ENCODE measurements at regions not wholly inside any gene's neighbourhood (a gene's known extent, or its start where the extent isn't known, plus 50 kb on each side); places are given as distances from the start of the nearest gene placed in this dataset.

DNA sequence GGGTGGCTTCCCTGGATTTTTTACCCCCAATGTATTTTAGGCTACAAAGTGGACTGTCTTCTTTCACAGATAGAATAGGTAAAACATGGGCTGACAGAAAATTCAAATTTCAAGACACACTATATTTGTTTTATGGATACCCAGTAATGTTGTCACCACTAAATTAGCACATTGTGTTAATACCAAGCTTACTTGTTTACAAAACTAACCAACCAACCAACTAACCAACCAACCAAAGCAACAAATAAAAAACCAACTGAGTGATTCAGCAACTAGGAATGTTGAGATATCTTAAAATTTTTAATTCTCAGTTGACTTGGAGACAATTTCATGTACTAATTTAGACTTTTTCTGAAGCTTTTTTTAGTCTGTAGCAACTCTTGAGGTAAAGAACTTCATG lies 69.3 kb upstream of the CTSC start:
- Mint-ChIP-seq H3K27me3 (ENCODE audit: unreplicated experiment) (peaks cover 1% of the 10 kb centered on the region), H3K36me3 (ENCODE audit: low read depth, unreplicated experiment) (no peaks in the 10 kb centered on the region), H3K4me1 (ENCODE audit: unreplicated experiment) (peaks cover 47% of the 10 kb centered on the region), H3K27ac (ENCODE audit: unreplicated experiment) (no peak overlapping the region), H3K9me3 (ENCODE audit: unreplicated experiment) (no peaks in the 10 kb centered on the region), H3K4me3 (ENCODE audit: unreplicated experiment) (no peak overlapping the region)
- no peak for DNase-seq (ENCODE audit: low spot score)
- TF ChIP-seq, protein P1, sequence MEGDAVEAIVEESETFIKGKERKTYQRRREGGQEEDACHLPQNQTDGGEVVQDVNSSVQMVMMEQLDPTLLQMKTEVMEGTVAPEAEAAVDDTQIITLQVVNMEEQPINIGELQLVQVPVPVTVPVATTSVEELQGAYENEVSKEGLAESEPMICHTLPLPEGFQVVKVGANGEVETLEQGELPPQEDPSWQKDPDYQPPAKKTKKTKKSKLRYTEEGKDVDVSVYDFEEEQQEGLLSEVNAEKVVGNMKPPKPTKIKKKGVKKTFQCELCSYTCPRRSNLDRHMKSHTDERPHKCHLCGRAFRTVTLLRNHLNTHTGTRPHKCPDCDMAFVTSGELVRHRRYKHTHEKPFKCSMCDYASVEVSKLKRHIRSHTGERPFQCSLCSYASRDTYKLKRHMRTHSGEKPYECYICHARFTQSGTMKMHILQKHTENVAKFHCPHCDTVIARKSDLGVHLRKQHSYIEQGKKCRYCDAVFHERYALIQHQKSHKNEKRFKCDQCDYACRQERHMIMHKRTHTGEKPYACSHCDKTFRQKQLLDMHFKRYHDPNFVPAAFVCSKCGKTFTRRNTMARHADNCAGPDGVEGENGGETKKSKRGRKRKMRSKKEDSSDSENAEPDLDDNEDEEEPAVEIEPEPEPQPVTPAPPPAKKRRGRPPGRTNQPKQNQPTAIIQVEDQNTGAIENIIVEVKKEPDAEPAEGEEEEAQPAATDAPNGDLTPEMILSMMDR (IDR thresholded peaks at IDR 0.05; ENCODE audit: unreplicated experiment), result no peak

DNA sequence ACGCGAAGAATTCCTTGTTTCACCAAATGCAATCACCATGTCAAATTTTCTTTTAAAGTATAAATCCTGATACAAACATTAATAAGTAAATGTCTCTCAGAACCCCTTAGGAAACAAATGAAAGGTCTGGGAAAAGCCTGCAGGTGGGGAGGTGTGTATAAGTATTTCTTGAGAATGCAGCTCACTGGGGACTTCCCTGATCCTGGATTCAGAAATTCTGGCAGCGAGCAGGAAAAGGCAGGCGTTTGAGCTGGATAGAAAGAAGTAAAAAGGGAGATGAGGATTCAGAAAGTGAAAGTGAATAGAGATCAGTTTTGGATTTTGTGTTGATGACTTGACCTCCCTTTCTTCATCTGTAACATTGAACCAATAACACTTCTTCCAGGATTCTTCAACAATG lies 68.3 kb upstream of the CTSC start:
- TF ChIP-seq, protein P1 (IDR thresholded peaks at IDR 0.05; ENCODE audit: unreplicated experiment), result no peak
- Mint-ChIP-seq H3K4me3 (ENCODE audit: unreplicated experiment) (no peak overlapping the region), H3K27ac (ENCODE audit: unreplicated experiment) (peak overlapping the region; percentile 25), H3K36me3 (ENCODE audit: low read depth, unreplicated experiment) (no peaks in the 10 kb centered on the region), H3K4me1 (ENCODE audit: unreplicated experiment) (peaks cover 51% of the 10 kb centered on the region), H3K27me3 (ENCODE audit: unreplicated experiment) (peaks cover 1% of the 10 kb centered on the region), H3K9me3 (ENCODE audit: unreplicated experiment) (no peaks in the 10 kb centered on the region)
- no peak for DNase-seq (ENCODE audit: low spot score)

DNA sequence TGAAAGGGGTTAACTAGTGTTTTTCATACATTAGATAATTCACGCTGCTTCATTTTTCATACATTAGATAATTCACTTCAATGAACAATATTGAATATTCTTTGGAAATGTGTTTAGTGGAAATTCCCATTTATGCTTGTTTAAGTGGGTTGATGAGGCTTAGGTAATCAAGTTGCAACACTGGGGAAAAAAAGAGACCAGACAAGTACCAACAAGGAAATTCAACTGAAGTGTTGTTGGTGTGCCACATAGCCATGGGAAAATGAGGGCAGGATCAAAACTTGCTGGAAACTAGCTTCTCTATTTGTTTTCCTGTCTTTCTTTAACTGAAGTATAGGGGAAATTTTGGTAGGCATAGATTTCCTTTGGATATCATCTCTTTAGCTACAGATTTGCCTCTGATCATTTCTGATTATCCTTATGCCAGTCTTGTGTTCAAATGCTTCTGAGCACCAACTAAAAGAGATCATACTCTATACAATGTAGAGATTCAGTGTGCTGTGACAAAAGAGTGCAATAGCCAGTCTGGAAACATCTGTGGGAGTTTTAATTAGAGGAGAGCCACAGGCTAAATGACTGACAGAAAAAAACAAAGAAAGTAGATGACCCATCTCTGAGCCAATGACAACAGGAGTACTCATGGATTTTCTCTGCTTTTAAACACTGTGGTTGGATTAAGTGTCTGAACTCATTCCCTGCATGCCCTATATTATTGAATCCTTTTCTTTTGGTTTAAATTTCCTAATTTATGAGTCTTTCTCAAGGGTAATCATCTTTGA lies 67.6 kb upstream of the CTSC start:
- Mint-ChIP-seq H3K9me3 (ENCODE audit: unreplicated experiment) (no peaks in the 10 kb centered on the region), H3K36me3 (ENCODE audit: low read depth, unreplicated experiment) (no peaks in the 10 kb centered on the region), H3K4me1 (ENCODE audit: unreplicated experiment) (peaks cover 53% of the 10 kb centered on the region), H3K27ac (ENCODE audit: unreplicated experiment) (peak overlapping the region; percentile 77), H3K4me3 (ENCODE audit: unreplicated experiment) (no peak overlapping the region), H3K27me3 (ENCODE audit: unreplicated experiment) (peaks cover 1% of the 10 kb centered on the region)
- TF ChIP-seq, protein P1 (IDR thresholded peaks at IDR 0.05; ENCODE audit: unreplicated experiment), result no peak
- no peak for DNase-seq (ENCODE audit: low spot score)

DNA sequence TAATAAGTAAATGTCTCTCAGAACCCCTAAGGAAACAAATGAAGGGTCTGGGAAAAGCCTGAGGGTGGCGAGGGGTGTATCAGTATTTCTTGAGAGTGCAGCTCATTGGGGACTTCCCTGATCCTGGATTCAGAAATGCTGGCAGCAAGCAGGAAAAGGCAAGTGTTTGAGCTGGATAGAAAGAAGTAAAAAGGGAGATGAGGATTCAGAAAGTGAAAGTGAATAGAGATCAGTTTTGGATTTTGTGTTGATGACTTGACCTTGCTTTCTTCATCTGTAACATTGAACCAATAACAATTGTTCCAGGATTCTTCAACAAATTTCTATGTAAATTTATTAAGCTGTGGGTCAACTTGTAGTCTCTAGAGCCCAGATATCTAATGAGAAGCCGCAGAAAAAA lies 66.9 kb upstream of the CTSC start:
- Mint-ChIP-seq H3K4me1 (ENCODE audit: unreplicated experiment) (peaks cover 57% of the 10 kb centered on the region), H3K4me3 (ENCODE audit: unreplicated experiment) (no peak overlapping the region), H3K9me3 (ENCODE audit: unreplicated experiment) (no peaks in the 10 kb centered on the region), H3K27me3 (ENCODE audit: unreplicated experiment) (peaks cover 1% of the 10 kb centered on the region), H3K27ac (ENCODE audit: unreplicated experiment) (peak overlapping the region; percentile 81), H3K36me3 (ENCODE audit: low read depth, unreplicated experiment) (no peaks in the 10 kb centered on the region)
- DNase-seq (ENCODE audit: low spot score), result no peak
- TF ChIP-seq, protein P1 (IDR thresholded peaks at IDR 0.05; ENCODE audit: unreplicated experiment), result no peak

DNA sequence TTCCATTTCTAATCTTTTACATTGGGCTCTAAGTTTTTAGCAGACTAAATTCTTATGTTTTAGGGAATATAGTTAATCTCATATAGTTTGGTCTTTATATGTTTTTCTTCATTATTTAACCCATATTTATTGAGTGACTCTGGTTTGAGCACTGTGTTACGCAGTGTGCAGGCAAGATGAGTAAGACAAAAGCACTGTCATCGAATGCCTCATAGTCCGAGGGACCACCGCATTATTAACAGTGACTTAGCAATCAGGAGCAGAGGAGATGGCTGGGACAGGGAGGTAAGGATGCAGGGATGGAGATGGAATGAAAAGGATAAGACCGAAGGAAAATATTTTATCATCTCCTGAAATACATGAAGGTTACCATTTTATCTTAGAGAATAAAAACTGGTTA lies 65.2 kb upstream of the CTSC start:
- TF ChIP-seq, protein P1 (IDR thresholded peaks at IDR 0.05; ENCODE audit: unreplicated experiment), result no peak
- no peak for DNase-seq (ENCODE audit: low spot score)
- peaks cover 65% of the 10 kb centered on the region for H3K4me1 Mint-ChIP-seq (ENCODE audit: unreplicated experiment)
- H3K9me3 Mint-ChIP-seq (ENCODE audit: unreplicated experiment), result no peaks in the 10 kb centered on the region
- peaks cover 1% of the 10 kb centered on the region for H3K27me3 Mint-ChIP-seq (ENCODE audit: unreplicated experiment)
- no peaks in the 10 kb centered on the region for H3K36me3 Mint-ChIP-seq (ENCODE audit: low read depth, unreplicated experiment)
- no peak overlapping the region for H3K4me3 Mint-ChIP-seq (ENCODE audit: unreplicated experiment)
- H3K27ac Mint-ChIP-seq (ENCODE audit: unreplicated experiment), result peak overlapping the region; percentile 99
